AG04450 (cell line): ENCODE measurements at regions not wholly inside any gene's neighbourhood (a gene's known extent, or its start where the extent isn't known, plus 50 kb on each side); places are given as distances from the start of the nearest gene placed in this dataset. TPM values are rescaled to one million over a fixed set of nuclear protein-coding genes. Genes with fewer than 3 reads are reported as not detected.
"Not testable (repeated sequence)": the region's sequence is repeated elsewhere in the genome, so short reads cannot be mapped to it uniquely, and the experiment has no call there.

ENCODE experiments used
- CTCF ChIA-PET: fragments of 300-600, 350-600 bp; formaldehyde crosslinking; extraction: SDS; loops from one replicate; lab custom pipeline; 2022; ENCODE audit warnings: antibody characterized with exemption, inconsistent platforms; lab: Charles Lee
- POLR2A ChIA-PET: fragments of 350-600 bp; formaldehyde crosslinking; extraction: SDS; loops from one replicate; lab custom pipeline; 2021; ENCODE audit warnings: antibody characterized with exemption, inconsistent platforms; lab: Yijun Ruan, JAX
- DNase-seq: peaks from one replicate; pipeline ENCODE4 v3.0.0-alpha.2; 2011; ENCODE audit warnings: low read depth, low spot score
- H3K27ac ChIP-seq: one replicate; pipeline ENCODE4 v1.5.1; 2012; ENCODE audit warnings: low read depth, low read length, control low read depth
- H3K27me3 ChIP-seq: one replicate; pipeline ENCODE4 v1.6.0; 2012; ENCODE audit warnings: low read length; ENCODE audit not compliant: control insufficient read depth, insufficient read depth
- H3K4me3 ChIP-seq: 2 replicates; pipeline ENCODE4 v1.5.1; 2011; ENCODE audit warnings: mild to moderate bottlenecking, low read depth, low read length, control low read depth
- H3K9me3 ChIP-seq: 2 replicates; pipeline ENCODE4 v1.5.1; 2012; ENCODE audit warnings: low read length; ENCODE audit not compliant: control insufficient read depth, insufficient read depth
- small RNA-seq: library from RNA; depleted of rRNA; stranded (forward); fragments of <200 nt; gene quantifications from one replicate; pipeline ENCODE3, GENCODE V24; 2012; ENCODE audit warnings: low read depth; ENCODE audit not compliant: insufficient read length
- TF ChIP-seq, protein P1 (sequence below): IDR thresholded peaks from 2 replicates; pipeline ENCODE4 v1.5.1; 2011; ENCODE audit warnings: low read depth, low read length, control low read depth, inconsistent platforms

DNA sequence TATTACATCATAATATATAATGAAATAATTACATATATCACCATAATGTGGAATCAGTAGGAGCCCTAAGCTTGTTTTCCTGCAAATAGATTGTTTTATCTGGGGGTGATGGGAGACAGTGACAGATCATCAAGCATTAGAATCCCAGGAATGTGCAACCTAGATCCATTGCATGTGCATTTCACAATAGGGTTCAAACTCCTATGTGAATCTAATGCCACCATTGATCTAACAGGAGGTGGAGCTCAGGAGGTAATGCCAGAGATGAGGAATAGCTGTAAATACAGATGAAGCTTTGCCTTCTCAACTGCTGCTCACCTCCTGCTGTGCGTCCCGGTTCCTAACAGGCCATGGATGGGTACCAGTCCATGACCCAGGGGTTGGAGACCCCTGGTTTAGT lies 63.8 kb upstream of the CHORDC1 start:
- CTCF ChIA-PET: no interaction called here
- TF ChIP-seq, protein P1, sequence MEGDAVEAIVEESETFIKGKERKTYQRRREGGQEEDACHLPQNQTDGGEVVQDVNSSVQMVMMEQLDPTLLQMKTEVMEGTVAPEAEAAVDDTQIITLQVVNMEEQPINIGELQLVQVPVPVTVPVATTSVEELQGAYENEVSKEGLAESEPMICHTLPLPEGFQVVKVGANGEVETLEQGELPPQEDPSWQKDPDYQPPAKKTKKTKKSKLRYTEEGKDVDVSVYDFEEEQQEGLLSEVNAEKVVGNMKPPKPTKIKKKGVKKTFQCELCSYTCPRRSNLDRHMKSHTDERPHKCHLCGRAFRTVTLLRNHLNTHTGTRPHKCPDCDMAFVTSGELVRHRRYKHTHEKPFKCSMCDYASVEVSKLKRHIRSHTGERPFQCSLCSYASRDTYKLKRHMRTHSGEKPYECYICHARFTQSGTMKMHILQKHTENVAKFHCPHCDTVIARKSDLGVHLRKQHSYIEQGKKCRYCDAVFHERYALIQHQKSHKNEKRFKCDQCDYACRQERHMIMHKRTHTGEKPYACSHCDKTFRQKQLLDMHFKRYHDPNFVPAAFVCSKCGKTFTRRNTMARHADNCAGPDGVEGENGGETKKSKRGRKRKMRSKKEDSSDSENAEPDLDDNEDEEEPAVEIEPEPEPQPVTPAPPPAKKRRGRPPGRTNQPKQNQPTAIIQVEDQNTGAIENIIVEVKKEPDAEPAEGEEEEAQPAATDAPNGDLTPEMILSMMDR: no peak
- no peaks in the 10 kb centered on the region for H3K27me3 ChIP-seq
- POLR2A ChIA-PET: no interaction called here
- no peak for DNase-seq
- no peaks in the 10 kb centered on the region for H3K9me3 ChIP-seq
- H3K4me3 ChIP-seq: no peak overlapping the region
- no peak overlapping the region for H3K27ac ChIP-seq

- H3K9me3 ChIP-seq: no peaks in the 10 kb centered on the region; the same call in 1 of the 2 replicates
- H3K27ac ChIP-seq: no peak overlapping the region
- ChIA-PET POLR2A (no interaction called here), CTCF (interaction anchor here (0.6 to 0.7 kb wide), 2 partner anchors 8 to 18 kb away, joined by 3 read pairs; no protein-coding TSS in a partner anchor)
- DNase-seq: no peak
- no peaks in the 10 kb centered on the region for H3K27me3 ChIP-seq
- TF ChIP-seq, protein P1: no peak
- no peak overlapping the region for H3K4me3 ChIP-seq
Observed at GRCh38 chr11:90284171-90284570, 61.3 kb upstream of the CHORDC1 start.

DNA sequence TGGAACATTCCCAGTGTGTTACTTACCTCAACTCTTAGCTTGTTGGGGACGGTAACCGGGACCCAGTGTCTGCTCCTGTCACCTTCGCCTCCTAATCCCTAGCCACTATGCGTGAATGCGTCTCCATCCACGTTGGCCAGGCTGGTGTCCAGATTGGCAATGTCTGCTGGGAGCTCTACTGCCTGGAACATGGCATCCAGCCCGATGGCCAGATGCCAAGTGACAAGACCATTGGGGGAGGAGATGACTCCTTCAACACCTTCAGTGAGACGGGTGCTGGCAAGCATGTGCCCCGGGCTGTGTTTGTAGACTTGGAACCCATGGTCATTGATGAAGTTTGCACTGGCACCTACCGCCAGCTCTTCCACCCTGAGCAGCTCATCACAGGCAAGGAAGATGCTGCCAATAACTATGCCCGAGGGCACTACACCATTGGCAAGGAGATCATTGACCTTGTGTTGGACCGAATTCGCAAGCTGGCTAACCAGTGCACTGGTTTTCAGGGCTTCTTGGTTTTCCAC lies 59.8 kb upstream of the CHORDC1 start:
- H3K9me3 ChIP-seq, DNase-seq, H3K4me3 ChIP-seq, POLR2A ChIA-PET, H3K27ac ChIP-seq, H3K27me3 ChIP-seq: not testable (repeated sequence)
- CTCF ChIA-PET: interaction anchor here (0.6 kb wide), 1 partner anchor 28 kb away, joined by 3 read pairs; no protein-coding TSS in a partner anchor

- no peak overlapping the region for H3K27ac ChIP-seq
- no peaks in the 10 kb centered on the region for H3K9me3 ChIP-seq
- ChIA-PET CTCF (no interaction called here), POLR2A (no interaction called here)
- DNase-seq: no peak
- TF ChIP-seq, protein P1: no peak
- no peak overlapping the region for H3K4me3 ChIP-seq
- H3K27me3 ChIP-seq: no peaks in the 10 kb centered on the region
Observed at GRCh38 chr11:90274362-90274761, 51.5 kb upstream of the CHORDC1 start.

Small RNA genes in the stretch of these regions (small RNA-seq; reads per million reads assigned to genes)
- gene AP001002.3 (not detected), gene MIR1261 (not detected), gene MIR4490 (not detected)
